Right cardiac atrium (tissue), 5 donors: ENCODE measurements at regions not wholly inside any gene's neighbourhood (a gene's known extent, or its start where the extent isn't known, plus 50 kb on each side); places are given as distances from the start of the nearest gene placed in this dataset.
"Not testable (repeated sequence)": the region's sequence is repeated elsewhere in the genome, so short reads cannot be mapped to it uniquely, and the experiment has no call there.

ENCODE experiments used
- ATAC-seq, 2 donors: fragments of 200-7000 bp; cut with Tn5 transposase; one replicate each; pipeline versions ENCODE4 v1.8.0 to v1.9.1; 2020; ENCODE audit warnings: moderate library complexity in 2 of 2, mild to moderate bottlenecking in 1 of 2
- DNase-seq, 3 donors: peaks; one replicate each; pipeline ENCODE4 v3.0.0-alpha.2; 2020
- H3K27ac ChIP-seq: one replicate; pipeline ENCODE4 v1.5.1; 2013; ENCODE audit warnings: mild to moderate bottlenecking, low read length, control low read depth, moderate library complexity
- H3K27me3 ChIP-seq: one replicate; pipeline ENCODE4 v1.6.1; 2013; ENCODE audit not compliant: control insufficient read depth, insufficient read depth
- H3K4me1 ChIP-seq: one replicate; pipeline ENCODE4 v1.6.1; 2013; ENCODE audit warnings: low read length; ENCODE audit not compliant: control insufficient read depth, insufficient read depth
- H3K4me3 ChIP-seq: one replicate; pipeline ENCODE4 v1.5.1; 2013; ENCODE audit warnings: low read length, control low read depth
- H3K9me3 ChIP-seq: one replicate; pipeline ENCODE4 v1.6.1; 2013; ENCODE audit warnings: low read length; ENCODE audit not compliant: control insufficient read depth
- WGBS: extraction: QIAGEN DNeasy Blood & Tissue Kit; methylation state at CpG from one replicate; pipeline ENCODE4 v1.1.7; 2013; 5-methylcytosine and 5-hydroxymethylcytosine counted together
- intact Hi-C, 4 donors: fragments of 100-400 bp; cut with DNase I; formaldehyde crosslinking; loops; one replicate each; pipeline versions ENCODE4 v1.11.0 to v1.14.0; 2022 to 2023
- donor health status: healthy with polysubstance abuse.
- donor health status: DM: no; HTN: yes; CAD: no.
- donor health status: DM: no; HTN: no; CAD: no.
- donor health status: DM: no; HTN: yes; CAD: no; lungs with severe emphysema.
- donor health status: DM: yes; HTN: yes; CAD: no.

GRCh38 chr10:64547168-64547567, 1026.0 kb downstream of the REEP3 start:
- H3K27me3 ChIP-seq = no peaks in the 10 kb centered on the region
- WGBS = 92% methylated on average over 3 of the region's 3 CpGs
- H3K9me3 ChIP-seq = no peaks in the 10 kb centered on the region
- DNase-seq (no peak), ATAC-seq (no peak)
- H3K27ac ChIP-seq = no peak overlapping the region
- H3K4me3 ChIP-seq = no peak overlapping the region
- intact Hi-C loops = no loop called here
- no peaks in the 10 kb centered on the region for H3K4me1 ChIP-seq

- H3K9me3 ChIP-seq = no peaks in the 10 kb centered on the region
- no peaks in the 10 kb centered on the region for H3K4me1 ChIP-seq
- 76% methylated on average over 5 of the region's 5 CpGs for WGBS
- no peak overlapping the region for H3K4me3 ChIP-seq
- no peak for ATAC-seq
- no peak overlapping the region for H3K27ac ChIP-seq
- intact Hi-C loops = no loop called here
- no peak for DNase-seq
- no peaks in the 10 kb centered on the region for H3K27me3 ChIP-seq
Measured at GRCh38 chr10:64555666-64556065, 1034.5 kb downstream of the REEP3 start.

GRCh38 chr10:64558094-64558835, 1037.1 kb downstream of the REEP3 start:
- Histone ChIP-seq H3K9me3 (no peaks in the 10 kb centered on the region), H3K4me3 (no peak overlapping the region), H3K4me1 (no peaks in the 10 kb centered on the region), H3K27ac (no peak overlapping the region), H3K27me3 (no peaks in the 10 kb centered on the region)
- intact Hi-C loops = no loop called here
- DNase-seq (no peak), ATAC-seq (no peak)
- 74% methylated on average over 5 of the region's 5 CpGs for WGBS

DNA sequence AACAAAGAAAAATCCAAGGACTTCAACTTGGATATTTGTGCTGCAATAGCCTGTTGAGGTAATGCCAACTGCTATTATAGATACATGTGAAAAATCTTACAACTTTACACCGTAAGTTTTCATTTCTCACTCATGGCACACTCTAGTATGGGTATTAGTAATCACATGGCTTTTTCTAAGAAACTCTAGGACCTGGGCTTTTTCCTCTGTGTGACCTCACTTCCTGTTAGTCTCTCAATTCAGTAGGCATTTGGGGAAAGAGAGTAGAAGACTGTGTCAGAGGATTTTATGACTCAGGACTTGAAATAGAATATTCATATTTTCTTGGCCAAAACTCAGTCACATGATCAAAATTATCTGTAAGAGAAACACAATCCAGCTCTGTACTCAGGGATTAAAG, 1049.9 kb downstream of the REEP3 start:
- H3K4me1 ChIP-seq = no peaks in the 10 kb centered on the region
- H3K27ac ChIP-seq = no peak overlapping the region
- intact Hi-C loops = no loop called here
- DNase-seq (no peak), ATAC-seq (no peak)
- H3K27me3 ChIP-seq = no peaks in the 10 kb centered on the region
- no peaks in the 10 kb centered on the region for H3K9me3 ChIP-seq
- no peak overlapping the region for H3K4me3 ChIP-seq
- 78% methylated on average over 1 of the region's 1 CpG for WGBS

DNA sequence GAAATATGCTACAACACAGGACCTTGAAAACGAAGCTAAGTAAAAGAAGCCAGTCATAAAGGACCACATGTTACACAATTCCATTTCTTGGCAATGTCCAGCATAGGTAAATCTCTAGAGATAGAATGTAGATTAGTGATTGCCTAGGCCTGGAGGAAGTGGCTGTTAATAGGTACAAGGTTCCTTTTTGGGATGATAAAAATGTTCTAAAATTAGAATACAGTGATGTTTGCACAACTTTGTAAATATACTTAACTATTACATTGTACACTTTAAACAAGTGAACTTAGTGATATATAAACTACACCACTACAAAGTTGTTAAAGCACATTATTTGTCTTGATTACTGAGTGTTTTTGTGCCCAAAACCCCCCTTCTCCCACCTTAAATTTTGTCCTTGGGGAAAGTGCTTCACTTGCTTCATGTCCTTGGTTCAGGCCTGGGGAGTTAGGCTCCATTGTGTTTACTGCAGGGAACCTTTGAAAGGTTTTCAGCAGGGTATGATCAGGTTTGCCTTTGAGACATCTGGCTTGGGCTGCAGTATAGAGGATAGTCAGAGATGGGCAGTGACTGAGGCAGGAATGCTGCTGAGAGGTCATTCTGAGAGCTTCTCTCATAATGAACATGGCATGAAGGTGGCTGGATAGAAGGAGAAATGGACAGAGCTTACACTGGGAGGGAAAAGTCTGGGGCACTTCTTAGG, 1052.6 kb downstream of the REEP3 start:
- no peaks in the 10 kb centered on the region for H3K9me3 ChIP-seq
- no peak for DNase-seq
- no peak overlapping the region for H3K4me3 ChIP-seq
- H3K4me1 ChIP-seq = no peaks in the 10 kb centered on the region
- 71% methylated on average over 1 of the region's 1 CpG for WGBS
- ATAC-seq = no peak
- H3K27ac ChIP-seq = no peak overlapping the region
- H3K27me3 ChIP-seq = no peaks in the 10 kb centered on the region
- intact Hi-C loops = no loop called here

DNA sequence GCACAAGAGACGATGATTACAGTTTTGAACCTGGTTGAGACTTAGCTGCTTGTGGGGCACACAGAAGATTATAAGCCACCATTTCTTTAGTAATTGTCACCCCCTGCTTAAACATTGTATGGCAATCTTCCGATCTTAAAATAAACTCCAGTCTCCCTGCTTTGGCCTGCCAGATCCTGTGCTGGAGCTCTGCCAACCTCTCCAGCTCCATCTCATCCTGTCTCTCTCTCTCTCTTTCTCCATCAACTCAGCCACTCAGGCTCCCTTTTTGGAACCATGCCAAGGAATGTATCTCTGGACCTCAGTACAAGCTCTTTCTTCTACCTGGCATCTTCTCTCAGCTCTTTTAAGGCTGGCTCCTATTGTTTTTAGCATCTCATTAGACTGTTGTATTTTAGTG, 1053.2 kb downstream of the REEP3 start:
- Histone ChIP-seq H3K9me3 (no peaks in the 10 kb centered on the region), H3K4me3 (no peak overlapping the region), H3K27ac (no peak overlapping the region), H3K27me3 (no peaks in the 10 kb centered on the region), H3K4me1 (no peaks in the 10 kb centered on the region)
- ATAC-seq (no peak), DNase-seq (peak in 1 of 3 donors; percentile 40)
- intact Hi-C loops = no loop called here
- 30% methylated on average over 2 of the region's 2 CpGs for WGBS

- no peak overlapping the region for H3K27ac ChIP-seq
- no peaks in the 10 kb centered on the region for H3K9me3 ChIP-seq
- intact Hi-C loops = no loop called here
- H3K27me3 ChIP-seq = no peaks in the 10 kb centered on the region
- 95% methylated on average over 10 of the region's 10 CpGs for WGBS
- DNase-seq = peak in 1 of 3 donors; percentile 40
- H3K4me1 ChIP-seq = no peaks in the 10 kb centered on the region
- no peak for ATAC-seq
- H3K4me3 ChIP-seq = no peak overlapping the region
Measured at GRCh38 chr10:64576497-64576896, 1055.3 kb downstream of the REEP3 start.

DNA sequence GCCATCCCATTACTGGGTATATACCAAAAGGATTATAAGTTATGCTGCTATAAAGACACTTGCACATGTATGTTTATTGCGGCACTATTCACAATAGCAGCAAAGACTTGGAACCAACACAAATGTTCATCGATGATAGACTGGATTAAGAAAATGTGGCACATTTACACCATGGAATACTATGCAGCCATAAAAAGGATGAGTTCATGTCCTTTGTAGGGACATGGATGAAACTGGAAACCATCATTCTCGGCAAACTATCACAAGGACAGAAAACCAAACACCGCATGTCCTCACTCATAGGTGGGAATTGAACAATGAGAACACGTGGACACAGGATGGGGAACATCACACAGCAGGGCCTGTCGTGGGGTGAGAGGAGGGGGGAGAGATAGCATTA, 1057.6 kb downstream of the REEP3 start:
- intact Hi-C loops = not testable (repeated sequence)

GRCh38 chr10:64586934-64587503, 1065.8 kb downstream of the REEP3 start:
- DNase-seq (no peak), ATAC-seq (no peak)
- 54% methylated on average over 2 of the region's 2 CpGs for whole genome bisulfite sequencing
- no peaks in the 10 kb centered on the region for H3K4me1 ChIP-seq
- H3K27me3 ChIP-seq = no peaks in the 10 kb centered on the region
- intact Hi-C loops = no loop called here
- H3K27ac ChIP-seq = no peak overlapping the region
- H3K4me3 ChIP-seq = no peak overlapping the region
- no peaks in the 10 kb centered on the region for H3K9me3 ChIP-seq

More for the DNA sequence above, 1057.6 kb downstream of the REEP3 start:
- H3K9me3 ChIP-seq, H3K27me3 ChIP-seq, H3K4me1 ChIP-seq, H3K4me3 ChIP-seq, H3K27ac ChIP-seq, ATAC-seq, DNase-seq: not testable (repeated sequence)
- WGBS = 91% methylated on average over 6 of the region's 6 CpGs

GRCh38 chr10:64594072-64594471, 1072.9 kb downstream of the REEP3 start:
- Histone ChIP-seq H3K4me3 (no peak overlapping the region), H3K27ac (no peak overlapping the region), H3K9me3 (no peaks in the 10 kb centered on the region), H3K27me3 (no peaks in the 10 kb centered on the region), H3K4me1 (no peaks in the 10 kb centered on the region)
- intact Hi-C loops = no loop called here
- WGBS = 82% methylated on average over 3 of the region's 3 CpGs
- no peak for ATAC-seq
- no peak for DNase-seq

GRCh38 chr10:64598600-64598999, 1077.4 kb downstream of the REEP3 start:
- Histone ChIP-seq H3K4me3 (no peak overlapping the region), H3K9me3 (no peaks in the 10 kb centered on the region), H3K4me1 (no peaks in the 10 kb centered on the region), H3K27me3 (no peaks in the 10 kb centered on the region), H3K27ac (no peak overlapping the region)
- intact Hi-C loops = no loop called here
- ATAC-seq = no peak
- WGBS = 84% methylated on average over 1 of the region's 1 CpG
- no peak for DNase-seq
